SK-N-SH treated with all-trans-retinoic acid at 6 μM for 48 hours (cell line): ENCODE measurements at regions not wholly inside any gene's neighbourhood (a gene's known extent, or its start where the extent isn't known, plus 50 kb on each side); places are given as distances from the start of the nearest gene placed in this dataset.

Source experiments
- ATAC-seq: fragments of 200-7000 bp; cut with Tn5 transposase; 3 replicates; pipeline ENCODE4 v1.9.1; 2020; ENCODE audit warnings: mild to moderate bottlenecking, moderate library complexity
- ARNTL ChIP-seq: fragments of 450-650 bp; formaldehyde crosslinking; IDR thresholded peaks from 2 replicates; pipeline ENCODE4 v1.5.0; 2020; ENCODE audit warnings: low read depth, mild to moderate bottlenecking, moderate library complexity, borderline replicate concordance
- BACH2 ChIP-seq: fragments of 250-450 bp; sonication (Bioruptor Pico); IDR thresholded peaks from 2 replicates; pipeline ENCODE4 v1.9.0; 2021; ENCODE audit warnings: mild to moderate bottlenecking, borderline replicate concordance
- CREB5 ChIP-seq: fragments of 250-450 bp; sonication (Bioruptor Pico); IDR thresholded peaks from 2 replicates; pipeline ENCODE4 v1.5.1; 2020; ENCODE audit warnings: low read depth, mild to moderate bottlenecking, moderate library complexity
- CSDC2 ChIP-seq: fragments of 250-450 bp; sonication (Bioruptor Pico); IDR thresholded peaks from 2 replicates; pipeline ENCODE4 v1.5.0; 2020; ENCODE audit warnings: mild to moderate bottlenecking, moderate library complexity
- CSRNP3 ChIP-seq: fragments of 250-450 bp; sonication (Bioruptor Pico); IDR thresholded peaks from 2 replicates; pipeline ENCODE4 v1.5.1; 2021; ENCODE audit warnings: mild to moderate bottlenecking, moderate library complexity
- ESRRG ChIP-seq: fragments of 250-450 bp; sonication (Bioruptor Pico); IDR thresholded peaks from 2 replicates; pipeline ENCODE4 v1.6.1; 2021; ENCODE audit warnings: mild to moderate bottlenecking
- GLIS3 ChIP-seq: fragments of 250-450 bp; sonication (Bioruptor Pico); IDR thresholded peaks from 2 replicates; pipeline ENCODE4 v1.5.0; 2020; ENCODE audit warnings: mild to moderate bottlenecking, moderate library complexity
- ISL1 ChIP-seq: fragments of 250-450 bp; sonication (Bioruptor Pico); IDR thresholded peaks from 2 replicates; pipeline ENCODE4 v2.1.2; 2022; ENCODE audit warnings: mild to moderate bottlenecking, moderate library complexity
- PATZ1 ChIP-seq: fragments of 250-450 bp; sonication (Bioruptor Pico); IDR thresholded peaks from 2 replicates; pipeline ENCODE4 v1.8.0; 2020; ENCODE audit warnings: mild to moderate bottlenecking, moderate library complexity, borderline replicate concordance
- POU6F1 ChIP-seq: fragments of 250-450 bp; sonication (Bioruptor Pico); IDR thresholded peaks from 2 replicates; pipeline ENCODE4 v1.8.0; 2021; ENCODE audit warnings: low read depth, mild to moderate bottlenecking, moderate library complexity, borderline replicate concordance
- PPARA ChIP-seq: fragments of 250-450 bp; sonication (Bioruptor Pico); IDR thresholded peaks from 2 replicates; pipeline ENCODE4 v1.5.0; 2020; ENCODE audit warnings: mild to moderate bottlenecking, borderline replicate concordance
- RARB ChIP-seq: fragments of 250-450 bp; sonication (Bioruptor Pico); IDR thresholded peaks from 2 replicates; pipeline ENCODE4 v1.8.0; 2021; ENCODE audit warnings: mild to moderate bottlenecking, moderate library complexity
- SNAI2 ChIP-seq: fragments of 250-450 bp; sonication (Bioruptor Pico); IDR thresholded peaks from 2 replicates; pipeline ENCODE4 v1.5.0; 2020; ENCODE audit warnings: mild to moderate bottlenecking, moderate library complexity
- TCF4 ChIP-seq: fragments of 250-450 bp; sonication (Bioruptor Pico); IDR thresholded peaks from 2 replicates; pipeline ENCODE4 v1.8.0; 2021; ENCODE audit warnings: mild to moderate bottlenecking, moderate library complexity, borderline replicate concordance
- TOX ChIP-seq: fragments of 250-450 bp; sonication (Bioruptor Pico); IDR thresholded peaks from 2 replicates; pipeline ENCODE4 v1.8.0; 2021; ENCODE audit warnings: mild to moderate bottlenecking, moderate library complexity, borderline replicate concordance
- TSHZ2 ChIP-seq: fragments of 250-450 bp; sonication (Bioruptor Pico); IDR thresholded peaks from 2 replicates; pipeline ENCODE4 v1.5.0; 2020; ENCODE audit warnings: mild to moderate bottlenecking, moderate library complexity
- ZC3H10 ChIP-seq: fragments of 250-450 bp; sonication (Bioruptor Pico); IDR thresholded peaks from 2 replicates; pipeline ENCODE4 v1.5.1; 2021; ENCODE audit warnings: mild to moderate bottlenecking, moderate library complexity
- ZFP3 ChIP-seq: fragments of 250-450 bp; sonication (Bioruptor Pico); IDR thresholded peaks from 2 replicates; pipeline ENCODE4 v1.5.0; 2020; ENCODE audit warnings: mild to moderate bottlenecking, moderate library complexity
- ZFP30 ChIP-seq: fragments of 450-650 bp; formaldehyde crosslinking; IDR thresholded peaks from 2 replicates; pipeline ENCODE4 v1.5.0; 2022; ENCODE audit warnings: mild to moderate bottlenecking, moderate library complexity
- ZNF565 ChIP-seq: fragments of 450-650 bp; formaldehyde crosslinking; conservative IDR thresholded peaks from 2 replicates; pipeline ENCODE4 v1.5.0; 2020; ENCODE audit warnings: low read depth, mild to moderate bottlenecking, moderate library complexity
- ZNF70 ChIP-seq: fragments of 450-650 bp; formaldehyde crosslinking; IDR thresholded peaks from 2 replicates; pipeline ENCODE4 v1.5.0; 2020; ENCODE audit warnings: mild to moderate bottlenecking, moderate library complexity
- ZNF8 ChIP-seq: fragments of 450-650 bp; formaldehyde crosslinking; IDR thresholded peaks from 2 replicates; pipeline ENCODE4 v1.5.0; 2020; ENCODE audit warnings: mild to moderate bottlenecking, moderate library complexity

GRCh38 chr9:89696780-89697179 lies 92.0 kb downstream of the GADD45G start:
- no peak for TF ChIP-seq ZFP30 (CRISPR knock-in tag)
- TF ChIP-seq ZFP3 (CRISPR knock-in tag): no peak
- TF ChIP-seq ISL1 (CRISPR knock-in tag): no peak
- TF ChIP-seq ESRRG: no peak
- TF ChIP-seq TSHZ2 (CRISPR knock-in tag): no peak
- TF ChIP-seq TCF4 (CRISPR knock-in tag): no peak
- no peak for TF ChIP-seq TOX (CRISPR knock-in tag)
- no peak for TF ChIP-seq PPARA (CRISPR knock-in tag)
- no peak for TF ChIP-seq GLIS3
- TF ChIP-seq ARNTL (CRISPR knock-in tag): no peak
- no peak for TF ChIP-seq RARB (CRISPR knock-in tag)
- TF ChIP-seq ZNF565: no peak
- TF ChIP-seq CSRNP3 (CRISPR knock-in tag): no peak
- TF ChIP-seq CSDC2 (CRISPR knock-in tag): no peak
- TF ChIP-seq ZC3H10 (CRISPR knock-in tag): no peak
- no peak for TF ChIP-seq SNAI2 (CRISPR knock-in tag)
- no peak for TF ChIP-seq ZNF70 (CRISPR knock-in tag)
- TF ChIP-seq CREB5 (CRISPR knock-in tag): no peak
- TF ChIP-seq POU6F1 (CRISPR knock-in tag): no peak
- ATAC-seq: no peak

- ATAC-seq: no peak
- TF ChIP-seq ZFP3 (CRISPR knock-in tag) (no peak), TCF4 (CRISPR knock-in tag) (no peak), CSRNP3 (CRISPR knock-in tag) (no peak), CSDC2 (CRISPR knock-in tag) (no peak), PATZ1 (CRISPR knock-in tag) (no peak), RARB (CRISPR knock-in tag) (no peak), GLIS3 (no peak), SNAI2 (CRISPR knock-in tag) (no peak), ZNF565 (no peak), ZFP30 (CRISPR knock-in tag) (no peak), ZNF8 (CRISPR knock-in tag) (no peak), BACH2 (CRISPR knock-in tag) (no peak), TSHZ2 (CRISPR knock-in tag) (no peak)
Measured at GRCh38 chr9:89697553-89697952, 92.7 kb downstream of the GADD45G start.
